ENCODE measurements at regions not wholly inside any gene's neighbourhood (a gene's known extent, or its start where the extent isn't known, plus 50 kb on each side); places are given as distances from the start of the nearest gene placed in this dataset.

DNA sequence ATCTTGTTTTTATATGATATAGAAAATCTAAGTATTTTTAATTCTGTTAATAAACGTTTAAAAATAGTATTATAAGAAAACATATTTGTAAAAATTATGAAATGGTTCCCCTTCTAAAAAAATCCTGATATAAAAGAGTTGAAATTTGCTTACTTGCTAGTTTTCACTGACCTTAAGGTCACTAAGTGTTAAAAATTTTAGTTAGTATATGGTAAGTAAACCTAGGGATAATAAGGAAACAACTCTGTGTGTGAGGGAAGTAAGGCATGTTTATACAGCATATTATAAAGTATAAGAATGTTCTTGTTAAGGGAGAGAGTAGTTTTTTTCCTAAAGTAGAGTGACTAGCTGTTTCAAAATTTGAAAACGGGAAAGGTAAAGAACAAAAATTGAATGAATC lies 130.9 kb upstream of the LYPLAL1 start:
- Histone ChIP-seq H3K9me3 (ENCODE audit: control insufficient read depth in 3 of 3, low read length in 3 of 3) (no peaks in the 10 kb centered on the region), H3K9ac (ENCODE audit: low read depth in 1 of 3, low read length in 3 of 3) (no peak overlapping the region), H3K4me1 (ENCODE audit: control insufficient read depth in 3 of 3, insufficient read depth in 3 of 3, low read length in 3 of 3) (no peaks in the 10 kb centered on the region), H3K36me3 (ENCODE audit: control insufficient read depth in 3 of 3, insufficient read depth in 3 of 3, low read length in 3 of 3) (no peaks in the 10 kb centered on the region), H3K27ac (ENCODE audit: low read depth, low read length) (no peak overlapping the region), H3K27me3 (ENCODE audit: control insufficient read depth in 3 of 3, insufficient read depth in 3 of 3, low read length in 3 of 3) (no peaks in the 10 kb centered on the region), H3K4me3 (ENCODE audit: low read length in 3 of 3) (no peak overlapping the region)

DNA sequence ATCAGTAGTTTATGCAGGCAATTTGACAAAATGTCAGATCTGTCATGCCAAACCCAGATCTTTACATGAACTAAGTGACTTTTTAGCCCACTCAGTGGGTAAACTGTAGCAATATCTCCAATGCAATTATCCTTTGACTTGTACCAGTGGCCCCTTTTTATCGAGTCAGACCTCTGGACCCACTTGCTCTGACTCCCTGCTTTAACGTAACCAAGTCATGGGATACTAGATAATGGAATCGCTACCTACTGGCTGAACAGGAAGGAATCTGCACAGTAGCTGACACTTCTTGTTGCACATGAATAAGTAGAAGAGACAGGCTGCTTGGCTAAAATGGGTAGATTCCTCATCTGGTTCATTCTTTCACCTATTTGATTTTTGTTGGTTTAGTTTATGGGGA lies 128.4 kb upstream of the LYPLAL1 start:
- H3K27ac ChIP-seq (ENCODE audit: low read depth, low read length) = no peak overlapping the region

DNA sequence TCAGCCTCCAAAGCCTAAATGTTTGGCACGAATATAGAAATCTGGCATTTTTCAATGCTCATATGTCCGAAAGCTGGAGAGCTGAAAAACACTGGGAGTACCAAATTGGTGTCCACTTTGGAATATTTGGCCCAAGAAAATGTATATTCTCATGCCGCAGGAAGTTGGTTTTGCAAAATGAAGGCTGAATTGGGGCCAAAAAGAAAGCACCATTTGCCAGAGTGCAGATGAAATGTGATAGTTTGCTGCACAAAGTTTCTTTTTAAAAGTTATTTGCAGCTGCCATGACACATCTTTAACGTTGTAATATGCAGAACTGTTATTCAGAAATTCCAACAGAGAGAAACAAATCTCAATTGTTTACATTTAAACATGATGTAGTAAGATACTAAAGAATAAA lies 124.2 kb upstream of the LYPLAL1 start:
- H3K27me3 ChIP-seq (ENCODE audit: control insufficient read depth in 3 of 3, insufficient read depth in 3 of 3, low read length in 3 of 3) = no peaks in the 10 kb centered on the region
- no peak overlapping the region for H3K27ac ChIP-seq (ENCODE audit: low read depth, low read length)
- no peaks in the 10 kb centered on the region for H3K4me1 ChIP-seq (ENCODE audit: control insufficient read depth in 3 of 3, insufficient read depth in 3 of 3, low read length in 3 of 3)
- H3K36me3 ChIP-seq (ENCODE audit: control insufficient read depth in 3 of 3, insufficient read depth in 3 of 3, low read length in 3 of 3) = no peaks in the 10 kb centered on the region
- no peak overlapping the region for H3K4me3 ChIP-seq (ENCODE audit: low read length in 3 of 3)
- no peak overlapping the region for H3K9ac ChIP-seq (ENCODE audit: low read depth in 1 of 3, low read length in 3 of 3)
- H3K9me3 ChIP-seq (ENCODE audit: control insufficient read depth in 3 of 3, low read length in 3 of 3) = no peaks in the 10 kb centered on the region

More for the DNA sequence above, 128.4 kb upstream of the LYPLAL1 start:
- no peaks in the 10 kb centered on the region for H3K9me3 ChIP-seq (ENCODE audit: control insufficient read depth in 3 of 3, low read length in 3 of 3)
- H3K36me3 ChIP-seq (ENCODE audit: control insufficient read depth in 3 of 3, insufficient read depth in 3 of 3, low read length in 3 of 3) = no peaks in the 10 kb centered on the region
- H3K27me3 ChIP-seq (ENCODE audit: control insufficient read depth in 3 of 3, insufficient read depth in 3 of 3, low read length in 3 of 3) = no peaks in the 10 kb centered on the region
- H3K9ac ChIP-seq (ENCODE audit: low read depth in 1 of 3, low read length in 3 of 3) = no peak overlapping the region
- H3K4me3 ChIP-seq (ENCODE audit: low read length in 3 of 3) = no peak overlapping the region
- no peaks in the 10 kb centered on the region for H3K4me1 ChIP-seq (ENCODE audit: control insufficient read depth in 3 of 3, insufficient read depth in 3 of 3, low read length in 3 of 3)

DNA sequence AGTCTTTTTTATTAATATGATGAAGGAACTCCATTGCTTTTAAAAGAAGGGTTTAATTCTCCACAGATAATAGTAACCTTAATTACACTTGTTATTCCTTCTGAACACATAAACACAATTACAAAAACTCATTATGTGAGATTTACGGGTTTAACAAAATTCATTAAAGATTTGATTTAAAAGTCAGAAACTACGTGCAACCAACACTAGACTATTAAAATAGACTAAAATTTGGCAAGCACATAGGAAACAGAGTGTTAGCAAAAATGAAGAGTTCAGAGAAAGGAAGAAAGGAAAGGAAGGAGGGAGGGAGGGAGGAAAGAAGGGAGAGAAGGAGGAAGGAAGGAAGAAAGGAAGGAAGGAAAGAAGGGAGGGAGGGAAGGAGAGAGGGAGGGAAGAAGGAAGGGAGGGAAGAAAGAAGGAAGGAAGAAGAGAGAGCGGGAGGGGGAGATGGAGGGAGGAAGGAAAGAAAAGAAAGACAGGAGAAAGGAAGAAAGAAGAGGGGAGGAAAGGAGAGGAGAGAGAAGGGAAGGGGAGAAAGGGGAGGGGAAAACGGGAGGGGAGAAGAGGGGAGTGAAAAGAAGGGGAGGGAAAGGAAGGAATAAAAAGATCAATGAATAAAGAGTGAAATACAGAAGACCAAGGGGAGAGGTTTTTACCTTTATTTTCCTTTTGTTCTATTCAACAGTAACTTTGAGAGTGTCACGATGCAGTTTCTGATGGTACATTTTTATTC lies 123.4 kb upstream of the LYPLAL1 start:
- Histone ChIP-seq H3K36me3 (ENCODE audit: control insufficient read depth in 3 of 3, insufficient read depth in 3 of 3, low read length in 3 of 3) (no peaks in the 10 kb centered on the region), H3K9me3 (ENCODE audit: control insufficient read depth in 3 of 3, low read length in 3 of 3) (no peaks in the 10 kb centered on the region), H3K27ac (ENCODE audit: low read depth, low read length) (no peak overlapping the region), H3K9ac (ENCODE audit: low read depth in 1 of 3, low read length in 3 of 3) (no peak overlapping the region), H3K4me1 (ENCODE audit: control insufficient read depth in 3 of 3, insufficient read depth in 3 of 3, low read length in 3 of 3) (no peaks in the 10 kb centered on the region), H3K4me3 (ENCODE audit: low read length in 3 of 3) (no peak overlapping the region), H3K27me3 (ENCODE audit: control insufficient read depth in 3 of 3, insufficient read depth in 3 of 3, low read length in 3 of 3) (no peaks in the 10 kb centered on the region)

DNA sequence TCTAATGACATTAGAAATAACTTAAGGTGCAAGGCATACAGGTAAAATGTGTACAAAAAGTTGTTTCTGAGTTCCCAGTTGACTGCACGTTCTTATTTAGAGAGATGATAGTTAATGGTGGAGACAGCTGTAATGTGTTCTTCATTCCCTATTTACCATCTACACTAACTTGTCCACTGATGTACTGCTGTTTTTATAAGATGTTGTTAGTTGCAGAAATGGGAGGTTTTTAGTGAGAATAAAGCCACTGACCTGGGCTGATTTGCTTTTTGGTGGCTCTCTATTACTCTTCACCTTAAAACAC lies 122.9 kb upstream of the LYPLAL1 start:
- Histone ChIP-seq H3K27ac (ENCODE audit: low read depth, low read length) (no peak overlapping the region), H3K9ac (ENCODE audit: low read depth in 1 of 3, low read length in 3 of 3) (no peak overlapping the region), H3K36me3 (ENCODE audit: control insufficient read depth in 3 of 3, insufficient read depth in 3 of 3, low read length in 3 of 3) (no peaks in the 10 kb centered on the region), H3K4me1 (ENCODE audit: control insufficient read depth in 3 of 3, insufficient read depth in 3 of 3, low read length in 3 of 3) (no peaks in the 10 kb centered on the region), H3K9me3 (ENCODE audit: control insufficient read depth in 3 of 3, low read length in 3 of 3) (no peaks in the 10 kb centered on the region), H3K4me3 (ENCODE audit: low read length in 3 of 3) (no peak overlapping the region), H3K27me3 (ENCODE audit: control insufficient read depth in 3 of 3, insufficient read depth in 3 of 3, low read length in 3 of 3) (no peaks in the 10 kb centered on the region)

DNA sequence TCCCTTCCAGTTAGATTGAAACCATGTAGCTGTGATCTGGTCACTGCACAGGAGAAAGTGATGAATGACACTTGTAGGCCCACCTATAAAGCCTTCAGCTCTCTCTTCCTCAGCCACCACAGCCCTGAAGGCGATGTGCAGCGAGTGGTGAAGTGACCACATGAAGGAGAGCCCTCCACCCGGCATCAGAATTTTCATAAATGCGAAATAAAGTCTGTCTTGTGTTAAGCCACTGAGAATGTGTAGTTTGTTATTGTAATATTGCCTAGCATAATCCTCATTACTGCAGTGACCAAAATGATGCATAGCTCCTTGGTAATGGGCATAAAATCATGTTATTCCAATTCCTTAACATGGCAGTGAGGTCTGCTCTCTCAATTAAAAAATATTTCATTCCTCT lies 122.1 kb upstream of the LYPLAL1 start:
- H3K36me3 ChIP-seq (ENCODE audit: control insufficient read depth in 3 of 3, insufficient read depth in 3 of 3, low read length in 3 of 3) = no peaks in the 10 kb centered on the region
- H3K9ac ChIP-seq (ENCODE audit: low read depth in 1 of 3, low read length in 3 of 3) = no peak overlapping the region
- H3K4me1 ChIP-seq (ENCODE audit: control insufficient read depth in 3 of 3, insufficient read depth in 3 of 3, low read length in 3 of 3) = no peaks in the 10 kb centered on the region
- no peak overlapping the region for H3K4me3 ChIP-seq (ENCODE audit: low read length in 3 of 3)
- no peaks in the 10 kb centered on the region for H3K27me3 ChIP-seq (ENCODE audit: control insufficient read depth in 3 of 3, insufficient read depth in 3 of 3, low read length in 3 of 3)
- H3K9me3 ChIP-seq (ENCODE audit: control insufficient read depth in 3 of 3, low read length in 3 of 3) = no peaks in the 10 kb centered on the region
- no peak overlapping the region for H3K27ac ChIP-seq (ENCODE audit: low read depth, low read length)

DNA sequence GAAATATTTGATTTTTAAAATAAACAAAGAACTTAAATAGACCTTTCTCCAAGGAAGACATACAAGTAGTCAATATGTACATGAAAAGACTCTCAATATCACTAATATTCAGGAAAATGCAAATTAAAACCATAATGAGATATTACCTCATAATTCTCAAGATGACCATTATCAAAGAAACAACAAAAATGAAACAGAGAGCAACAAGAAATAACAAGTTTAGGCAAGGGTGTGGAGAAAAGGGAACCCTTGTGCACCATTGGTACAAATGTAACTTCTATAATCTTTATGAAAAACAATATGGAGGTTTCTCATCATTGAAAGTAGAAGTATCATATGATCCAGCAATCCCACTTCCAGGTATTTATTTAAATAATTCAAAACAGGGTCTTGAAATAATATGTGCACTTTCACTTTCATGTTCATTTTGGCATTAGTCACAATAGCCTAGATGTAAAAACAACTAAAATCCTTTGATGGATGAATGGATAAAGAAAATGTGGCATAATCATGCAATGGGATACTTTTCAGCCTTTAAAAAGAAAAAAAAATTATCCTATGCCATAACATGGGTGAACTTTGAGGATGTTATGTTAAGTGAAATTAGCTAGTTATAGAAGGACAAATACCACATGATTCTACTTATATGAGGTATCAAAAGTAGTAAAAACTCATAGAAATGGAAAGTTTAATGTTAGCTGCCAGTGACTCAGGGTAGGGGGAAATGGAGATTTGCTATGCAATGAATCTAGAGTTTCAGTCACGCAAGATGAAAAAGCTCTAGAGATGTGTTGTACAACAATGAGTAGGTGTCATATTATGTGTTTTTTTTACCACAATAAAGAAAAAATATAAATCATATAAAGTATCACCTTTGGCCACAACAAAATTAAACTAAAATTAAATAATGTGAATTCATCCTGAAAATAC lies 114.5 kb upstream of the LYPLAL1 start:
- Histone ChIP-seq H3K36me3 (ENCODE audit: control insufficient read depth in 3 of 3, insufficient read depth in 3 of 3, low read length in 3 of 3) (no peaks in the 10 kb centered on the region), H3K9ac (ENCODE audit: low read depth in 1 of 3, low read length in 3 of 3) (no peak overlapping the region), H3K27me3 (ENCODE audit: control insufficient read depth in 3 of 3, insufficient read depth in 3 of 3, low read length in 3 of 3) (no peaks in the 10 kb centered on the region), H3K4me1 (ENCODE audit: control insufficient read depth in 3 of 3, insufficient read depth in 3 of 3, low read length in 3 of 3) (no peaks in the 10 kb centered on the region), H3K9me3 (ENCODE audit: control insufficient read depth in 3 of 3, low read length in 3 of 3) (no peaks in the 10 kb centered on the region), H3K27ac (ENCODE audit: low read depth, low read length) (no peak overlapping the region), H3K4me3 (ENCODE audit: low read length in 3 of 3) (no peak overlapping the region)

DNA sequence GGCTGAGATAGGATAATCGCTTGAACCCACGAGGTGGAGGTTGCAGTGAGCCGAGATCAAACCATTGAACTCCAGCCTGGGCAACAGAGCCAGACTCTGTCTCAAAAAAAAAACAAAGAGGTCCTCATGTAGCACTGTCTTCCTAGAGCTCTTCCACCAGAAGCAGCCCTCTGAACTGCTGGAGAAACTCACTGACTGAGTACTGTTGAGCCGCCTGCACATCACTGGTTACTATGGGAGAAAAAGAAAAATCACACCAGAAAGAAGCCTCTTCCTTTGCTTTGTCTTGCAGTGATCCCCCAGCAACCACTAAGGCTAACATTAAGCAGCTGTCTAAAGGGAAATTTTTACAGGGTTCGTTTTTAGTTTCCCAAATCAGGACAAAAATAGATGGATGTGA lies 112.9 kb upstream of the LYPLAL1 start:
- Histone ChIP-seq H3K36me3 (ENCODE audit: control insufficient read depth in 3 of 3, insufficient read depth in 3 of 3, low read length in 3 of 3) (no peaks in the 10 kb centered on the region), H3K27ac (ENCODE audit: low read depth, low read length) (no peak overlapping the region), H3K4me3 (ENCODE audit: low read length in 3 of 3) (no peak overlapping the region), H3K27me3 (ENCODE audit: control insufficient read depth in 3 of 3, insufficient read depth in 3 of 3, low read length in 3 of 3) (no peaks in the 10 kb centered on the region), H3K9ac (ENCODE audit: low read depth in 1 of 3, low read length in 3 of 3) (no peak overlapping the region), H3K4me1 (ENCODE audit: control insufficient read depth in 3 of 3, insufficient read depth in 3 of 3, low read length in 3 of 3) (no peaks in the 10 kb centered on the region), H3K9me3 (ENCODE audit: control insufficient read depth in 3 of 3, low read length in 3 of 3) (no peaks in the 10 kb centered on the region)

DNA sequence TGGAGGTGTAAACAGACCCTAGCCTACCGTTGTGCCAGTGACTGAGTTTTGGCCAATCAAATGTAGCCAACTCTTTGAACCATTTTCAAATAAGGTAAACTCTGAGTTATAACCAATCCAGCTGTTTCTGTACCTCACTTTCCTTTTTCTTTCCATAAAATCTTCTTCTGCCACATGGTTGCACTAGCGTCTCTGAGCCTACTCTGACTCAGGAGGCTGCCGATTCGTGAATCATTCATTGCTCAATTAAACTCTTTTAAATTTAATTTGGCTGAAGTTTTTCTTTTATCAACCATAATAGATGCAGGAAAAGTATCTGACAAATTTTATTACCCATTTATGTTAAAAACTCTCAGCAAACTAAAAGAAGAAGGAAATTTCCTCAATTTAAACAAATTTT lies 111.5 kb upstream of the LYPLAL1 start:
- Histone ChIP-seq H3K4me1 (ENCODE audit: control insufficient read depth in 3 of 3, insufficient read depth in 3 of 3, low read length in 3 of 3) (peaks cover 0 to 6% (median 0%) of the 10 kb centered on the region in 3 donors), H3K9ac (ENCODE audit: low read depth in 1 of 3, low read length in 3 of 3) (no peak overlapping the region), H3K4me3 (ENCODE audit: low read length in 3 of 3) (no peak overlapping the region), H3K27ac (ENCODE audit: low read depth, low read length) (no peak overlapping the region), H3K27me3 (ENCODE audit: control insufficient read depth in 3 of 3, insufficient read depth in 3 of 3, low read length in 3 of 3) (no peaks in the 10 kb centered on the region), H3K9me3 (ENCODE audit: control insufficient read depth in 3 of 3, low read length in 3 of 3) (no peaks in the 10 kb centered on the region), H3K36me3 (ENCODE audit: control insufficient read depth in 3 of 3, insufficient read depth in 3 of 3, low read length in 3 of 3) (no peaks in the 10 kb centered on the region)

DNA sequence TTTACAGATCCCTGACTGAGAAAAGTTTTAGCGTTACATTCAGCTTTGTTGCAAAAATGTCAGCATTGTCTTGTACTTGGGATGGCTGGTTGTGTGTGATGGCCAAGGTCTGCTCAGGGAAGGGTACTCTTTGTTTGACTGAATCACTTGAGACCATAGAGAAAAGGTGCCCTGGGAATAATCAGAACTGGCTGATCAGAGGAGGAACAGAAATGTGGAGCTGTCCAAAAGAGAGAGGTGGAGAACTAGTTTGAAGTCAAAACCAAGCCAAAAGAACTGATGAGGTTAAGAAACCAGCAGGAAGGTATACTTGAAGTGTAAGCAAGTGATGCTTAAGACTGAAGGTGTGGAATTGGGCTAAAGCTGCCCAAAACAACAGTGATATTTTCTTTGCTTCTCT lies 107.6 kb upstream of the LYPLAL1 start:
- Histone ChIP-seq H3K27ac (ENCODE audit: low read depth, low read length) (no peak overlapping the region), H3K9me3 (ENCODE audit: control insufficient read depth in 3 of 3, low read length in 3 of 3) (no peaks in the 10 kb centered on the region), H3K27me3 (ENCODE audit: control insufficient read depth in 3 of 3, insufficient read depth in 3 of 3, low read length in 3 of 3) (no peaks in the 10 kb centered on the region), H3K36me3 (ENCODE audit: control insufficient read depth in 3 of 3, insufficient read depth in 3 of 3, low read length in 3 of 3) (no peaks in the 10 kb centered on the region), H3K9ac (ENCODE audit: low read depth in 1 of 3, low read length in 3 of 3) (no peak overlapping the region), H3K4me3 (ENCODE audit: low read length in 3 of 3) (no peak overlapping the region), H3K4me1 (ENCODE audit: control insufficient read depth in 3 of 3, insufficient read depth in 3 of 3, low read length in 3 of 3) (peaks cover 0 to 6% (median 0%) of the 10 kb centered on the region in 3 donors)

All from skeletal muscle tissue (tissue), 3 donors.